ENCODE measurements at regions not wholly inside any gene's neighbourhood (a gene's known extent, or its start where the extent isn't known, plus 50 kb on each side); places are given as distances from the start of the nearest gene placed in this dataset.

DNA sequence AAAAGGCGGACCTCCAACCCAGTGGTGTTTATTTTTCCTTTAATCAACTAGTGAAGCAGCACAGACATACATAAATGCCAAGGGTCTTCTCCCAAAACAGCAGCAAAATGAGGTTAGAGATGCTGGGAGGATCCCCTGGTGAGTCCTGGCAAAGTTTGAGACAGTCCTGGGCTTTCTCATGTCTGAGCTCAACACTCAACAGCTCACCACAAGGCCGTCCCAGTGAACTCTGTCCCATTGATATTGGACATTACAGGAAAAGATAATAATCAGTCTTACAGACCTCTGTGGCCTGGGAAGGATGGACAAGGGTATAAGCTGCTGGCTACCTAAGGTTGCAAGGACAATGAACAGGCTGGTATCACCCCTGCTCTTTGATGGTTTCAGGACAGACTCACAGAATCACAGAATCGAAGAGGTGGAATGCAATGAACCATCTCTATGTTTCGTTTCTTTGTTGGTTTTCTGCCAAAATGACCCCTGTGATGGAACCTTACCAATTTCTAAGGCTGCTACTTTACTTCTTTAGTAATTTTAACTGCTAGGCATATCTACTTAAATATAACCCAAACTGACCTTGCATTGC is 551.8 kb downstream of the RAB28 start:
- Histone ChIP-seq H4K8ac (ENCODE audit: extremely low read depth, insufficient read depth, low read length) (no peak overlapping the region), H3K56ac (replicated peaks; ENCODE audit: insufficient read length, low read depth, low read length) (no peak overlapping the region), H2AK5ac (ENCODE audit: low read depth, low read length) (no peak overlapping the region), H2BK20ac (ENCODE audit: low read length) (no peak overlapping the region), H2BK5ac (ENCODE audit: low read depth, low read length) (no peak overlapping the region), H3K9ac (replicated peaks in 1 of 4; ENCODE audit: extremely low read depth in 1 of 4, low read depth in 3 of 4, low read length in 3 of 4) (no peak overlapping the region), H4K91ac (replicated peaks; ENCODE audit: insufficient read length, low read length) (no peak overlapping the region), H3K4me3 (ENCODE audit: extremely low read depth in 1 of 4, insufficient read depth in 2 of 4, low read depth in 3 of 4, low read length in 4 of 4) (no peak overlapping the region), H3K27me3 (replicated peaks in 1 of 4; ENCODE audit: control insufficient read depth in 3 of 4, extremely low read depth in 1 of 4, insufficient read depth in 3 of 4, low read length in 3 of 4) (no peaks in the 10 kb centered on the region), H2BK120ac (replicated peaks; ENCODE audit: low read depth, low read length) (no peak overlapping the region), H3K4me2 (ENCODE audit: insufficient read depth in 1 of 2, low read depth in 2 of 2, low read length in 2 of 2) (no peak overlapping the region), H3K23ac (ENCODE audit: insufficient read length) (no peak overlapping the region), H3K23me2 (ENCODE audit: low read depth, low read length) (no peaks in the 10 kb centered on the region), H3K18ac (ENCODE audit: extremely low read depth, low read length) (no peak overlapping the region), H3K4me1 (replicated peaks in 1 of 4; ENCODE audit: control insufficient read depth in 3 of 4, insufficient read depth in 4 of 4, low read length in 3 of 4) (no peaks in the 10 kb centered on the region), H4K20me1 (replicated peaks in 1 of 2; ENCODE audit: control insufficient read depth in 1 of 2, insufficient read depth in 2 of 2, low read length in 2 of 2) (no peaks in the 10 kb centered on the region), H3K79me2 (ENCODE audit: control insufficient read depth in 1 of 2, insufficient read depth in 2 of 2, low read length in 2 of 2) (no peaks in the 10 kb centered on the region), H2BK12ac (ENCODE audit: low read depth, low read length) (no peak overlapping the region), H3K9me3 (ENCODE audit: insufficient read depth in 2 of 2, low read depth in 1 of 2, low read length in 1 of 2) (no peaks in the 10 kb centered on the region; a peak in 1 of 4 replicates), H3K14ac (ENCODE audit: insufficient read length) (no peak overlapping the region), H3K27ac (ENCODE audit: low read depth, low read length) (no peak overlapping the region), H2BK15ac (ENCODE audit: low read length) (no peak overlapping the region), H3K79me1 (ENCODE audit: low read depth, low read length) (no peaks in the 10 kb centered on the region), H4K5ac (ENCODE audit: insufficient read length, low read depth, low read length) (no peak overlapping the region), H2AFZ (ENCODE audit: low read length) (no peak overlapping the region), H3K4ac (replicated peaks; ENCODE audit: insufficient read length, low read depth, low read length) (no peak overlapping the region), H3K36me3 (ENCODE audit: control insufficient read depth in 2 of 4, insufficient read depth in 4 of 4, low read length in 3 of 4) (no peaks in the 10 kb centered on the region)
- TF ChIP-seq TAF7 (optimal IDR thresholded peaks at IDR 0.05; ENCODE audit: borderline replicate concordance, low read depth, low read length), result no peak
- TF ChIP-seq HDAC2 (IDR thresholded peaks at IDR 0.05; ENCODE audit: borderline replicate concordance in 1 of 2, low read depth in 2 of 2, low read length in 2 of 2), result no peak
- no peak for TF ChIP-seq SAP30 (IDR thresholded peaks at IDR 0.05; ENCODE audit: insufficient read depth, insufficient replicate concordance, low read length)
- no peak for TF ChIP-seq KDM4A (IDR thresholded peaks at IDR 0.05; ENCODE audit: low read depth, low read length, severe bottlenecking)
- TF ChIP-seq KDM1A (IDR thresholded peaks at IDR 0.05; ENCODE audit: borderline replicate concordance, low read length), result no peak
- TF ChIP-seq ASH2L (IDR thresholded peaks at IDR 0.05; ENCODE audit: low read length), result no peak
- TF ChIP-seq SP4 (IDR thresholded peaks at IDR 0.05; ENCODE audit: low read length), result no peak
- no peak for TF ChIP-seq TBP (IDR thresholded peaks at IDR 0.05; ENCODE audit: low read depth, low read length)
- 90% methylated on average over 4 of the region's 4 CpGs; no CpG with 5 or more reads in 1 of the 2 experiments for WGBS, 2 experiments (ENCODE audit: extremely low coverage in 1 of 2, insufficient coverage in 1 of 2, insufficient read length in 1 of 2, insufficient replicate concordance in 2 of 2, low coverage in 1 of 2, low lambda C conversion rate in 2 of 2, missing lambda C conversion rate in 1 of 2)
- no peak for DNase-seq (ENCODE audit: low read depth in 1 of 2, low spot score in 2 of 2)
- ChIA-PET CTCF (ENCODE audit: partially characterized antibody) (interaction anchor here (2.1 kb wide), 1 partner anchor 87 kb away, joined by 5 read pairs; no protein-coding TSS in a partner anchor), POLR2A (ENCODE audit: partially characterized antibody) (no interaction called here)
- FAIRE-seq, result no peak
